ENCODE measurements at regions not wholly inside any gene's neighbourhood (a gene's known extent, or its start where the extent isn't known, plus 50 kb on each side); places are given as distances from the start of the nearest gene placed in this dataset.

- 91 to 94% (median 92%) methylated on average over 3 of the region's 3 CpGs for WGBS, 4 donors
- intact Hi-C loops (cut with DNase I) = no loop called here
- H3K27me3 ChIP-seq = peaks cover 3% of the 10 kb centered on the region
- no peak overlapping the region for H3K4me3 ChIP-seq
- no peak overlapping the region for H3K27ac ChIP-seq
- no peaks in the 10 kb centered on the region for H3K9me3 ChIP-seq (replicated peaks in 1 of 3)
- H3K4me1 ChIP-seq (replicated peaks in 1 of 2) = no peaks in the 10 kb centered on the region
- no peak for TF ChIP-seq CTCF (IDR thresholded peaks at IDR 0.05)
- TF ChIP-seq POLR2A (IDR thresholded peaks at IDR 0.05) = no peak
- DNase-seq = no peak
- no peaks in the 10 kb centered on the region for H3K36me3 ChIP-seq (replicated peaks in 1 of 2)
Measured at GRCh38 chr18:59087391-59087790, 52.3 kb upstream of the SEC11C start.

All from adrenal gland (tissue), 9 donors.